Heart left ventricle (tissue), 16 donors: ENCODE measurements at regions not wholly inside any gene's neighbourhood (a gene's known extent, or its start where the extent isn't known, plus 50 kb on each side); places are given as distances from the start of the nearest gene placed in this dataset.

Experiments used
- ATAC-seq, 4 donors: fragments of 200-7000 bp; cut with Tn5 transposase; one replicate each; pipeline ENCODE4 v1.9.1; 2020 to 2022; ENCODE audit warnings: moderate library complexity in 4 of 4, mild to moderate bottlenecking in 3 of 4, moderate number of reproducible peaks in 1 of 4
- DNase-seq, 5 donors: peaks; one replicate each; pipeline ENCODE4 v3.0.0-alpha.2; 2020
- H3K27ac ChIP-seq, 12 donors: fragments of 200-600 bp; sonication (generic) in 4 of 12; one replicate each; pipeline versions ENCODE4 v1.5.0 to v1.8.0; 2016 to 2022; ENCODE audit warnings: mild to moderate bottlenecking in 2 of 12
- H3K27me3 ChIP-seq, 9 donors: fragments of 200-600 bp; sonication (generic) in 2 of 9; one replicate each; pipeline versions ENCODE4 v1.5.1 to v1.8.0; 2016 to 2022; ENCODE audit warnings: mild to moderate bottlenecking in 3 of 9
- H3K36me3 ChIP-seq, 9 donors: fragments of 200-600 bp; sonication (generic) in 2 of 9; one replicate each; pipeline versions ENCODE4 v1.5.0 to v1.8.0; 2018 to 2022; ENCODE audit warnings: mild to moderate bottlenecking in 2 of 9
- H3K4me1 ChIP-seq, 12 donors: fragments of 200-600 bp; sonication (generic) in 4 of 12; one replicate each; pipeline versions ENCODE4 v1.5.0 to v1.8.0; 2016 to 2022; ENCODE audit warnings: mild to moderate bottlenecking in 3 of 12
- H3K4me3 ChIP-seq, 12 donors: fragments of 200-600 bp; sonication (generic) in 4 of 12; one replicate each; pipeline versions ENCODE4 v1.5.0 to v1.8.0; 2017 to 2022; ENCODE audit warnings: mild to moderate bottlenecking in 9 of 12, moderate library complexity in 4 of 12
- H3K9me3 ChIP-seq, 12 donors: fragments of 200-600 bp; sonication (generic) in 4 of 12; one replicate each; pipeline versions ENCODE4 v1.5.0 to v1.8.0; 2016 to 2022; ENCODE audit warnings: mild to moderate bottlenecking in 1 of 12
- POLR2A ChIP-seq, 2 donors: fragments of 450-650 bp; IDR thresholded peaks; one replicate each; pipeline ENCODE4 v1.6.1; 2017; ENCODE audit warnings: antibody characterized with exemption in 2 of 2, mild to moderate bottlenecking in 2 of 2, moderate library complexity in 2 of 2
- WGBS, 4 donors: extraction: QIAGEN DNeasy Blood & Tissue Kit in 2 of 4; methylation state at CpG; one replicate each; pipeline versions ENCODE4 v1.1.5 to v1.1.7; 2013 to 2018; 5-methylcytosine and 5-hydroxymethylcytosine counted together
- intact Hi-C, 10 donors: fragments of 100-400 bp; cut with DNase I; formaldehyde crosslinking; loops; one replicate each; pipeline versions ENCODE4 v1.11.1 to v1.14.2; 2022
- TF ChIP-seq, protein P1 (sequence below), 12 donors: fragments of 200-600 bp; sonication (generic) in 4 of 12; IDR thresholded peaks; one replicate each; pipeline versions ENCODE4 v1.5.0 to v1.8.0; 2018 to 2022; ENCODE audit warnings: antibody characterized with exemption in 12 of 12, mild to moderate bottlenecking in 5 of 12
- donor health status: ischemic (EF 13 %, LVEDD 7.1; RV severe dilation, severe dysfunction).
- donor health status: healthy with polysubstance abuse.
- donor health status: DM: no; HTN: yes; CAD: no.
- donor health status: DM: no; HTN: no; CAD: no.
- donor health status: ischemic (EF 25% LVEDD 6.9; RV normal size, moderate dysfunction).
- donor health status: ischemic (EF 25% LVEDD 5.7; RV mildly dilated, moderate dysfunction).
- donor health status: healthy.
- donor health status: DM: yes; HTN: yes; CAD: no.
- donor health status: ischemic (EF 35%, LVEDD 5.7; RV mildly dilated, moderate dysfunction).
- donor health status: nonischemic (EF 11% LVEDD 7.7; RV severe dilation, severe dysfunction).
- donor health status: DM: yes; HTN: yes; CAD: no.
- donor health status: PGD.
- donor health status: ischemic (EF 29% LVEDD 5.4; RV normal size, mild dysfunction).
- donor health status: nonischemic (EF 23%, LVEDD 6.1; RV moderate dilation, normal function).

DNA sequence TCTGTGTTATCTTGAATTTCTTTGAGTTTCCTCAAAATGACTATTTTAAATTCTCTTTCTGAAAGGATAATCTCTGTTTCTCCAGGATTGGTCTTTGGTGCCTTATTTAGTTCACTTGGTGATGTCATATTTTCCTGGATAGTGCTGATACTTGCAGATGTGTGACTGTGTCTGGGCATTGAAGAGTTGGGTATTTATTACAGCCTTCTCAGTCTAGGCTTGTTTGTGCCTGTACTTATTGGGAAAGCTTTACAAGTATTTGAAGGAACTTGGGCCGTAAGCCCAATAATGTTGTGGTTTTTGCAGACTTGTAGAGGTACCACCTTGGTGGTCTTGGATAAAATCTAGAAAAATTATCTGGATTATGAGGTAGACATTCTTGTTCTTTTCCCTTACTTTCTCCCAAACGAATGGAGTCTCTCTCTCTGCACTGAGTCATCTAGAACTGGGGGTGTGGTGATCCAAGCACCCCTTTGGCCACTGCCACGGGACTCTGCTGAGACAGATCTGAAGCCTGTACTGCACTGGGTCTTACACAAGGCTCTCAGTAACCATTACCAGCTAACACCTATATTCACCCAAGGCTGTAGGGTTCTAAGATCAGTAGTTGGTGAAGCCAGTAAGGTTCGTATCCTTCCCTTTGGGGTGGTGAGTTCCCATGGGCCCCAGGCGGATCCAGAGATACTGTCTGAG lies 703.7 kb upstream of the MGAT4C start:
- no peaks in the 10 kb centered on the region for H3K36me3 ChIP-seq
- ATAC-seq (no peak), DNase-seq (no peak)
- intact Hi-C loops = no loop called here
- H3K27me3 ChIP-seq = no peaks in the 10 kb centered on the region
- H3K27ac ChIP-seq = no peak overlapping the region
- TF ChIP-seq, protein P1, sequence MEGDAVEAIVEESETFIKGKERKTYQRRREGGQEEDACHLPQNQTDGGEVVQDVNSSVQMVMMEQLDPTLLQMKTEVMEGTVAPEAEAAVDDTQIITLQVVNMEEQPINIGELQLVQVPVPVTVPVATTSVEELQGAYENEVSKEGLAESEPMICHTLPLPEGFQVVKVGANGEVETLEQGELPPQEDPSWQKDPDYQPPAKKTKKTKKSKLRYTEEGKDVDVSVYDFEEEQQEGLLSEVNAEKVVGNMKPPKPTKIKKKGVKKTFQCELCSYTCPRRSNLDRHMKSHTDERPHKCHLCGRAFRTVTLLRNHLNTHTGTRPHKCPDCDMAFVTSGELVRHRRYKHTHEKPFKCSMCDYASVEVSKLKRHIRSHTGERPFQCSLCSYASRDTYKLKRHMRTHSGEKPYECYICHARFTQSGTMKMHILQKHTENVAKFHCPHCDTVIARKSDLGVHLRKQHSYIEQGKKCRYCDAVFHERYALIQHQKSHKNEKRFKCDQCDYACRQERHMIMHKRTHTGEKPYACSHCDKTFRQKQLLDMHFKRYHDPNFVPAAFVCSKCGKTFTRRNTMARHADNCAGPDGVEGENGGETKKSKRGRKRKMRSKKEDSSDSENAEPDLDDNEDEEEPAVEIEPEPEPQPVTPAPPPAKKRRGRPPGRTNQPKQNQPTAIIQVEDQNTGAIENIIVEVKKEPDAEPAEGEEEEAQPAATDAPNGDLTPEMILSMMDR (IDR thresholded peaks at IDR 0.05) = no peak
- TF ChIP-seq POLR2A (IDR thresholded peaks at IDR 0.05) = no peak
- H3K4me3 ChIP-seq = no peak overlapping the region
- no peaks in the 10 kb centered on the region for H3K9me3 ChIP-seq
- no peaks in the 10 kb centered on the region for H3K4me1 ChIP-seq
- 71 to 78% (median 73%) methylated on average over 5 of the region's 5 CpGs for WGBS, 4 donors

- ATAC-seq (no peak), DNase-seq (no peak)
- no peaks in the 10 kb centered on the region for H3K4me1 ChIP-seq
- whole genome bisulfite sequencing, 4 donors = 81 to 83% (median 83%) methylated on average over 3 of the region's 3 CpGs
- no peaks in the 10 kb centered on the region for H3K9me3 ChIP-seq
- H3K4me3 ChIP-seq = no peak overlapping the region
- H3K27ac ChIP-seq = no peak overlapping the region
- intact Hi-C loops = no loop called here
- TF ChIP-seq, protein P1 (IDR thresholded peaks at IDR 0.05) = no peak
- TF ChIP-seq POLR2A (IDR thresholded peaks at IDR 0.05) = no peak
- no peaks in the 10 kb centered on the region for H3K27me3 ChIP-seq
- H3K36me3 ChIP-seq = no peaks in the 10 kb centered on the region
These were observed 694.3 kb upstream of the MGAT4C start for GRCh38 chr12:86950444-86950843.

DNA sequence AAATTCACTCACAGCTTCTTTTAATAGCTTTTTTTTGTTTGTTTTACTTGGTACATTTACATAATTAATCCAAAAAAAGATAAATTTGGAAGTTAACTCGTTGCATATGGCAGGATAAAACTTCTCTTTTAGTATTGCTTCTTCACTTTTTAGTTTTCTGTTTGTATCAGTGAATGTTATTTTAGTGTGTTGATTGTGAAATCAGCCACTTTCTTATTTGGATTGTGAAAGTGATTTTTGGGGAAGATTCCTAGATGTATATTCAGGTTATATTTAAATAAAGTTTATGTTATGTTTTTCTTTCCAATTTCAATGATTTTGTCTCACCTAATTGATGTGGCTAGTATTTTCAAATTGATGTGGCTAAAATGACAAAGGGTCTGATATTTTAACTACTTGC lies 693.9 kb upstream of the MGAT4C start:
- Histone ChIP-seq H3K27ac (no peak overlapping the region), H3K4me1 (no peaks in the 10 kb centered on the region), H3K27me3 (no peaks in the 10 kb centered on the region), H3K4me3 (no peak overlapping the region), H3K36me3 (no peaks in the 10 kb centered on the region), H3K9me3 (no peaks in the 10 kb centered on the region)
- 26 to 35% (median 31%) methylated on average over 1 of the region's 1 CpG for WGBS, 4 donors
- intact Hi-C loops = no loop called here
- DNase-seq (no peak), ATAC-seq (no peak)
- TF ChIP-seq, protein P1 (IDR thresholded peaks at IDR 0.05) = no peak
- no peak for TF ChIP-seq POLR2A (IDR thresholded peaks at IDR 0.05)

GRCh38 chr12:86948851-86949250 lies 692.7 kb upstream of the MGAT4C start:
- intact Hi-C loops = no loop called here
- no peak overlapping the region for H3K4me3 ChIP-seq
- WGBS, 4 donors = 76 to 95% (median 87%) methylated on average over 1 of the region's 1 CpG
- DNase-seq = no peak
- TF ChIP-seq, protein P1 (IDR thresholded peaks at IDR 0.05) = no peak
- TF ChIP-seq POLR2A (IDR thresholded peaks at IDR 0.05) = no peak
- H3K36me3 ChIP-seq = no peaks in the 10 kb centered on the region
- no peak overlapping the region for H3K27ac ChIP-seq
- no peaks in the 10 kb centered on the region for H3K9me3 ChIP-seq
- H3K4me1 ChIP-seq = no peaks in the 10 kb centered on the region
- no peaks in the 10 kb centered on the region for H3K27me3 ChIP-seq
- ATAC-seq = no peak
